ENCODE measurements at regions not wholly inside any gene's neighbourhood (a gene's known extent, or its start where the extent isn't known, plus 50 kb on each side); places are given as distances from the start of the nearest gene placed in this dataset.
"Not testable (repeated sequence)": the region's sequence is repeated elsewhere in the genome, so short reads cannot be mapped to it uniquely, and the experiment has no call there.

GRCh38 chr17:13659051-13659450 lies 57.3 kb upstream of the HS3ST3A1 start:
- DNase-seq; POLR2A ChIA-PET; H3K9me3 Mint-ChIP-seq (ENCODE audit: insufficient read depth): not testable (repeated sequence)

GRCh38 chr17:13665872-13666635 lies 64.3 kb upstream of the HS3ST3A1 start:
- H3K36me3 ChIP-seq (replicated peaks in 1 of 2; ENCODE audit: control extremely low read depth in 1 of 2, control insufficient read depth in 1 of 2, extremely low read depth in 1 of 2, insufficient read depth in 2 of 2, low read length in 1 of 2) = no peaks in the 10 kb centered on the region
- no peak overlapping the region for H3K27ac ChIP-seq (ENCODE audit: low read length in 2 of 2)
- no peak for DNase-seq
- no peak overlapping the region for H2AFZ ChIP-seq (ENCODE audit: insufficient read depth, low read depth, low read length, poor library complexity, severe bottlenecking)
- Mint-ChIP-seq H3K9me3 (ENCODE audit: insufficient read depth) (peaks cover 11% of the 10 kb centered on the region), H3K27ac (no peak overlapping the region), H3K4me3 (no peak overlapping the region), H3K4me1 (no peaks in the 10 kb centered on the region), H3K27me3 (peaks cover 12% of the 10 kb centered on the region)
- peaks cover 2 to 24% (median 18%) of the 10 kb centered on the region in 3 donors for H3K9me3 ChIP-seq (ENCODE audit: control extremely low read depth in 1 of 3, control insufficient read depth in 2 of 3, insufficient read depth in 1 of 3, low read length in 2 of 3)
- no peaks in the 10 kb centered on the region for H4K20me1 ChIP-seq (ENCODE audit: control insufficient read depth, insufficient read depth, low read length, poor library complexity, severe bottlenecking)
- ChIA-PET POLR2A (no interaction called here), CTCF (no interaction called here)
- TF ChIP-seq CTCF (IDR thresholded peaks at IDR 0.05) = no peak
- no peak for TF ChIP-seq EZH2 (IDR thresholded peaks at IDR 0.05; ENCODE audit: borderline replicate concordance, insufficient read depth, low read depth, low read length, poor library complexity, severe bottlenecking)
- no peak overlapping the region for H3K9ac ChIP-seq (ENCODE audit: low read length)
- no peak overlapping the region for H3K4me3 ChIP-seq (ENCODE audit: control extremely low read depth in 1 of 5, extremely low read depth in 1 of 5, insufficient read depth in 1 of 5, low read depth in 2 of 5, low read length in 4 of 5)
- ATAC-seq (ENCODE audit: low read depth) = no peak
- intact Hi-C loops (cut with micrococcal nuclease) = no loop called here
- no peaks in the 10 kb centered on the region for H3K27me3 ChIP-seq (replicated peaks in 1 of 4; ENCODE audit: control extremely low read depth in 1 of 4, control insufficient read depth in 3 of 4, insufficient read depth in 4 of 4, low read length in 3 of 4)
- H3K4me1 ChIP-seq (ENCODE audit: control insufficient read depth in 2 of 2, insufficient read depth in 2 of 2, low read length in 2 of 2) = no peaks in the 10 kb centered on the region
- H3K4me2 ChIP-seq (replicated peaks; ENCODE audit: low read depth, low read length, poor library complexity, severe bottlenecking) = no peak overlapping the region
- WGBS (ENCODE audit: insufficient coverage) = 97% methylated on average over 12 of the region's 21 CpGs
- no peaks in the 10 kb centered on the region for H3K79me2 ChIP-seq (ENCODE audit: control insufficient read depth, insufficient read depth, low read length)

More at GRCh38 chr17:13659051-13659450, 57.3 kb upstream of the HS3ST3A1 start:
- WGBS (ENCODE audit: insufficient coverage) = 94% methylated on average over 2 of the region's 3 CpGs
- H3K4me3 ChIP-seq (ENCODE audit: control extremely low read depth in 1 of 5, extremely low read depth in 1 of 5, insufficient read depth in 1 of 5, low read depth in 2 of 5, low read length in 4 of 5); H3K27ac Mint-ChIP-seq; H3K4me1 Mint-ChIP-seq; H2AFZ ChIP-seq (ENCODE audit: insufficient read depth, low read depth, low read length, poor library complexity, severe bottlenecking); H3K79me2 ChIP-seq (ENCODE audit: control insufficient read depth, insufficient read depth, low read length); intact Hi-C loops (cut with micrococcal nuclease); H3K36me3 ChIP-seq (replicated peaks in 1 of 2; ENCODE audit: control extremely low read depth in 1 of 2, control insufficient read depth in 1 of 2, extremely low read depth in 1 of 2, insufficient read depth in 2 of 2, low read length in 1 of 2); H3K9me3 ChIP-seq (ENCODE audit: control extremely low read depth in 1 of 3, control insufficient read depth in 2 of 3, insufficient read depth in 1 of 3, low read length in 2 of 3); H3K4me3 Mint-ChIP-seq; H3K27ac ChIP-seq (ENCODE audit: low read length in 2 of 2); H4K20me1 ChIP-seq (ENCODE audit: control insufficient read depth, insufficient read depth, low read length, poor library complexity, severe bottlenecking); ATAC-seq (ENCODE audit: low read depth); CTCF ChIA-PET; H3K4me1 ChIP-seq (ENCODE audit: control insufficient read depth in 2 of 2, insufficient read depth in 2 of 2, low read length in 2 of 2); H3K27me3 ChIP-seq (replicated peaks in 1 of 4; ENCODE audit: control extremely low read depth in 1 of 4, control insufficient read depth in 3 of 4, insufficient read depth in 4 of 4, low read length in 3 of 4); H3K4me2 ChIP-seq (replicated peaks; ENCODE audit: low read depth, low read length, poor library complexity, severe bottlenecking); H3K9ac ChIP-seq (ENCODE audit: low read length): not testable (repeated sequence)
- peaks cover 15% of the 10 kb centered on the region for H3K27me3 Mint-ChIP-seq

All from B cell (primary cell).